Naive thymus-derived CD4-positive, alpha-beta T cell (primary cell): ENCODE measurements at regions not wholly inside any gene's neighbourhood (a gene's known extent, or its start where the extent isn't known, plus 50 kb on each side); places are given as distances from the start of the nearest gene placed in this dataset.

Experiments used
- ATAC-seq: fragments of 150-1000 bp; cut with Tn5 transposase; 2 replicates; pipeline ENCODE4 v1.10.0; 2021; ENCODE audit warnings: mild to moderate bottlenecking, moderate library complexity
- CTCF ChIA-PET: fragments of 350-600 bp; sonication (Branson Sonifier 250); formaldehyde crosslinking; loops from one replicate; lab custom pipeline; 2021; ENCODE audit warnings: antibody characterized with exemption; lab: Charles Lee
- POLR2A ChIA-PET: fragments of 350-600 bp; sonication (Branson Sonifier 250); formaldehyde crosslinking; loops from one replicate; lab custom pipeline; 2021; ENCODE audit warnings: antibody characterized with exemption, inconsistent platforms; lab: Charles Lee
- DNase-seq, 9 donors: peaks; one replicate each; pipeline versions ENCODE4 v3.0.0 to v3.0.0-alpha.2; 2020 to 2022; ENCODE audit warnings: mixed read lengths in 1 of 9
- H3K27ac ChIP-seq: one replicate; pipeline ENCODE4 v1.7.0; 2013; ENCODE audit warnings: mild to moderate bottlenecking, low read depth, low read length, moderate library complexity
- H3K27me3 ChIP-seq, 2 donors: one replicate each; pipeline ENCODE4 v1.7.0; 2013; ENCODE audit warnings: low read length in 2 of 2, mild to moderate bottlenecking in 2 of 2, moderate library complexity in 2 of 2; ENCODE audit not compliant: control insufficient read depth in 2 of 2, insufficient read depth in 2 of 2
- H3K36me3 ChIP-seq, 3 experiments: 1 replicate in 2 of 3; 2 replicates in 1 of 3; pipeline ENCODE4 v1.7.0; 2013; ENCODE audit warnings: low read length in 3 of 3, mild to moderate bottlenecking in 3 of 3, moderate library complexity in 1 of 3; ENCODE audit not compliant: insufficient read depth in 3 of 3, control insufficient read depth in 2 of 3
- H3K4me1 ChIP-seq, 2 donors: one replicate each; pipeline ENCODE4 v1.7.0; 2013; ENCODE audit warnings: low read length in 2 of 2, mild to moderate bottlenecking in 2 of 2, moderate library complexity in 1 of 2; ENCODE audit not compliant: control insufficient read depth in 2 of 2, insufficient read depth in 2 of 2
- H3K4me3 ChIP-seq: 2 replicates; pipeline ENCODE4 v1.7.0; 2013; ENCODE audit warnings: mild to moderate bottlenecking, low read length
- H3K9me3 ChIP-seq, 3 experiments: 1 replicate in 2 of 3; 2 replicates in 1 of 3; pipeline ENCODE4 v1.7.0; 2013; ENCODE audit warnings: low read length in 3 of 3; ENCODE audit not compliant: control insufficient read depth in 2 of 3
- H3K27ac Mint-ChIP-seq, 9 donors: one replicate each; pipeline ENCODE4 v1.8.0; 2020 to 2022; ENCODE audit warnings: mixed read lengths in 9 of 9, mild to moderate bottlenecking in 8 of 9, moderate library complexity in 5 of 9, inconsistent platforms in 2 of 9
- H3K27me3 Mint-ChIP-seq, 5 donors: one replicate each; pipeline ENCODE4 v1.8.0; 2021 to 2022; ENCODE audit warnings: mixed read lengths in 5 of 5, mild to moderate bottlenecking in 1 of 5
- H3K36me3 Mint-ChIP-seq, 5 donors: one replicate each; pipeline ENCODE4 v1.8.0; 2020 to 2022; ENCODE audit warnings: mixed read lengths in 5 of 5, mild to moderate bottlenecking in 3 of 5, inconsistent platforms in 1 of 5
- H3K4me1 Mint-ChIP-seq, 7 donors: one replicate each; pipeline ENCODE4 v1.8.0; 2020 to 2022; ENCODE audit warnings: mixed read lengths in 7 of 7, mild to moderate bottlenecking in 3 of 7, inconsistent platforms in 1 of 7
- H3K4me3 Mint-ChIP-seq, 10 donors: one replicate each; pipeline ENCODE4 v1.8.0; 2020 to 2022; ENCODE audit warnings: mild to moderate bottlenecking in 10 of 10, mixed read lengths in 10 of 10, moderate library complexity in 6 of 10, inconsistent platforms in 2 of 10
- H3K9me3 Mint-ChIP-seq, 11 donors: one replicate each; pipeline ENCODE4 v1.8.0; 2020 to 2022; ENCODE audit warnings: mixed read lengths in 11 of 11, mild to moderate bottlenecking in 4 of 11, inconsistent platforms in 1 of 11, moderate library complexity in 1 of 11
- intact Hi-C, 2 donors: fragments of 100-400 bp; cut with micrococcal nuclease; formaldehyde crosslinking; loops; one replicate each; pipeline ENCODE4 v1.15.1; 2023

GRCh38 chr15:36177590-36178302 is 401.7 kb upstream of the CDIN1 start:
- Histone ChIP-seq H3K36me3 (no peaks in the 10 kb centered on the region), H3K4me3 (no peak overlapping the region), H3K27me3 (no peaks in the 10 kb centered on the region), H3K4me1 (no peaks in the 10 kb centered on the region), H3K9me3 (no peaks in the 10 kb centered on the region), H3K27ac (no peak overlapping the region)
- ChIA-PET CTCF (no interaction called here), POLR2A (no interaction called here)
- DNase-seq (no peak), ATAC-seq (no peak)
- Mint-ChIP-seq H3K9me3 (peaks cover 0 to 3% (median 0%) of the 10 kb centered on the region in 11 donors), H3K27me3 (no peaks in the 10 kb centered on the region), H3K4me3 (no peak overlapping the region), H3K4me1 (peaks cover 0 to 1% (median 0%) of the 10 kb centered on the region in 7 donors), H3K27ac (no peak overlapping the region), H3K36me3 (no peaks in the 10 kb centered on the region)
- intact Hi-C loops, result no loop called here

GRCh38 chr15:36178303-36178633 is 401.2 kb upstream of the CDIN1 start:
- CTCF ChIA-PET, result no interaction called here
- Mint-ChIP-seq H3K4me3 (no peak overlapping the region), H3K27ac (no peak overlapping the region), H3K36me3 (no peaks in the 10 kb centered on the region), H3K4me1 (peaks cover 0 to 1% (median 0%) of the 10 kb centered on the region in 7 donors), H3K27me3 (no peaks in the 10 kb centered on the region), H3K9me3 (peaks cover 0 to 5% (median 0%) of the 10 kb centered on the region in 11 donors)
- no peaks in the 10 kb centered on the region for H3K9me3 ChIP-seq
- intact Hi-C loops, result no loop called here
- no peak for DNase-seq
- H3K27me3 ChIP-seq, result no peaks in the 10 kb centered on the region
- H3K36me3 ChIP-seq, result no peaks in the 10 kb centered on the region
- POLR2A ChIA-PET, result no interaction called here
- no peaks in the 10 kb centered on the region for H3K4me1 ChIP-seq
- ATAC-seq, result no peak
- H3K4me3 ChIP-seq, result no peak overlapping the region
- no peak overlapping the region for H3K27ac ChIP-seq

- H3K4me1 Mint-ChIP-seq, result no peaks in the 10 kb centered on the region
- no peak overlapping the region for H3K27ac Mint-ChIP-seq
- Histone ChIP-seq H3K9me3 (no peaks in the 10 kb centered on the region), H3K36me3 (no peaks in the 10 kb centered on the region), H3K4me1 (no peaks in the 10 kb centered on the region), H3K27ac (no peak overlapping the region), H3K27me3 (no peaks in the 10 kb centered on the region), H3K4me3 (no peak overlapping the region)
- H3K9me3 Mint-ChIP-seq, result peaks cover 0 to 12% (median 0%) of the 10 kb centered on the region in 11 donors
- H3K4me3 Mint-ChIP-seq, result no peak overlapping the region
- intact Hi-C loops, result no loop called here
- CTCF ChIA-PET, result no interaction called here
- POLR2A ChIA-PET, result no interaction called here
- no peak for DNase-seq
- H3K36me3 Mint-ChIP-seq, result no peaks in the 10 kb centered on the region
- H3K27me3 Mint-ChIP-seq, result no peaks in the 10 kb centered on the region
- ATAC-seq, result no peak
Observed at GRCh38 chr15:36183201-36183600, 396.2 kb upstream of the CDIN1 start.

GRCh38 chr15:36185438-36185837 is 394.0 kb upstream of the CDIN1 start:
- no peaks in the 10 kb centered on the region for H3K36me3 ChIP-seq
- Mint-ChIP-seq H3K4me1 (no peaks in the 10 kb centered on the region), H3K27me3 (peaks cover 0 to 4% (median 0%) of the 10 kb centered on the region in 5 donors), H3K36me3 (no peaks in the 10 kb centered on the region), H3K9me3 (peaks cover 0 to 12% (median 0%) of the 10 kb centered on the region in 11 donors), H3K27ac (no peak overlapping the region), H3K4me3 (no peak overlapping the region)
- ChIA-PET CTCF (no interaction called here), POLR2A (interaction anchor here (0.8 kb wide), 1 partner anchor 13 kb away, joined by 3 read pairs; no protein-coding TSS in a partner anchor)
- H3K4me1 ChIP-seq, result no peaks in the 10 kb centered on the region
- intact Hi-C loops, result no loop called here
- DNase-seq (no peak), ATAC-seq (no peak)
- H3K9me3 ChIP-seq, result no peaks in the 10 kb centered on the region
- no peak overlapping the region for H3K27ac ChIP-seq
- H3K27me3 ChIP-seq, result no peaks in the 10 kb centered on the region
- no peak overlapping the region for H3K4me3 ChIP-seq

GRCh38 chr15:36185845-36186244 is 393.6 kb upstream of the CDIN1 start:
- H3K4me3 ChIP-seq, result no peak overlapping the region
- H3K4me1 ChIP-seq, result no peaks in the 10 kb centered on the region
- Mint-ChIP-seq H3K4me1 (no peaks in the 10 kb centered on the region), H3K9me3 (peaks cover 0 to 12% (median 0%) of the 10 kb centered on the region in 11 donors), H3K4me3 (no peak overlapping the region), H3K27me3 (peaks cover 0 to 4% (median 0%) of the 10 kb centered on the region in 5 donors), H3K36me3 (no peaks in the 10 kb centered on the region), H3K27ac (no peak overlapping the region)
- no peaks in the 10 kb centered on the region for H3K27me3 ChIP-seq
- H3K27ac ChIP-seq, result no peak overlapping the region
- DNase-seq (no peak), ATAC-seq (no peak)
- no peaks in the 10 kb centered on the region for H3K36me3 ChIP-seq
- ChIA-PET CTCF (no interaction called here), POLR2A (interaction anchor here (0.8 kb wide), 1 partner anchor 13 kb away, joined by 3 read pairs; no protein-coding TSS in a partner anchor)
- intact Hi-C loops, result no loop called here
- H3K9me3 ChIP-seq, result no peaks in the 10 kb centered on the region

- H3K27ac Mint-ChIP-seq, result no peak overlapping the region
- intact Hi-C loops, result no loop called here
- Histone ChIP-seq H3K36me3 (no peaks in the 10 kb centered on the region), H3K27me3 (no peaks in the 10 kb centered on the region), H3K4me1 (no peaks in the 10 kb centered on the region), H3K9me3 (no peaks in the 10 kb centered on the region), H3K4me3 (no peak overlapping the region), H3K27ac (no peak overlapping the region)
- H3K4me3 Mint-ChIP-seq, result no peak overlapping the region
- CTCF ChIA-PET, result no interaction called here
- no peak for ATAC-seq
- POLR2A ChIA-PET, result no interaction called here
- H3K36me3 Mint-ChIP-seq, result no peaks in the 10 kb centered on the region
- H3K27me3 Mint-ChIP-seq, result peaks cover 0 to 4% (median 0%) of the 10 kb centered on the region in 5 donors
- no peak for DNase-seq
- H3K4me1 Mint-ChIP-seq, result no peaks in the 10 kb centered on the region
- H3K9me3 Mint-ChIP-seq, result peaks cover 0 to 17% (median under 1%) of the 10 kb centered on the region in 11 donors
Observed at GRCh38 chr15:36186376-36186775, 393.1 kb upstream of the CDIN1 start.

- Histone ChIP-seq H3K4me1 (no peaks in the 10 kb centered on the region), H3K27me3 (no peaks in the 10 kb centered on the region), H3K36me3 (no peaks in the 10 kb centered on the region), H3K4me3 (no peak overlapping the region), H3K9me3 (no peaks in the 10 kb centered on the region), H3K27ac (no peak overlapping the region)
- Mint-ChIP-seq H3K4me1 (no peaks in the 10 kb centered on the region), H3K27ac (no peak overlapping the region), H3K4me3 (no peak overlapping the region), H3K27me3 (peaks cover 0 to 8% (median 0%) of the 10 kb centered on the region in 5 donors), H3K9me3 (peaks cover 0 to 18% (median 2%) of the 10 kb centered on the region in 11 donors), H3K36me3 (no peaks in the 10 kb centered on the region)
- DNase-seq (no peak), ATAC-seq (no peak)
- ChIA-PET POLR2A (no interaction called here), CTCF (no interaction called here)
- intact Hi-C loops, result no loop called here
Observed at GRCh38 chr15:36191459-36191858, 388.0 kb upstream of the CDIN1 start.
